ENCODE measurements at regions not wholly inside any gene's neighbourhood (a gene's known extent, or its start where the extent isn't known, plus 50 kb on each side); places are given as distances from the start of the nearest gene placed in this dataset.

GRCh38 chr3:159447841-159448240 is 540.8 kb upstream of the IL12A start:
- H3K9ac ChIP-seq (ENCODE audit: low read length), result no peak overlapping the region

GRCh38 chr3:159448902-159449301 is 539.7 kb upstream of the IL12A start:
- Histone ChIP-seq H3K4me3 (ENCODE audit: low read length) (no peak overlapping the region), H3K36me3 (ENCODE audit: control insufficient read depth, insufficient read depth, low read length, severe bottlenecking) (no peaks in the 10 kb centered on the region), H3K4me1 (ENCODE audit: control insufficient read depth, insufficient read depth, low read length) (peaks cover 6% of the 10 kb centered on the region), H3K9me3 (ENCODE audit: control insufficient read depth, low read length) (no peaks in the 10 kb centered on the region), H3K27me3 (replicated peaks; ENCODE audit: control insufficient read depth, insufficient read depth, low read length) (no peaks in the 10 kb centered on the region), H3K9ac (ENCODE audit: low read length) (no peak overlapping the region)
- DNase-seq (ENCODE audit: low read depth), result no peak

More at GRCh38 chr3:159447841-159448240, 540.8 kb upstream of the IL12A start:
- no peaks in the 10 kb centered on the region for H3K36me3 ChIP-seq (ENCODE audit: control insufficient read depth, insufficient read depth, low read length, severe bottlenecking)
- H3K4me1 ChIP-seq (ENCODE audit: control insufficient read depth, insufficient read depth, low read length), result peaks cover 6% of the 10 kb centered on the region
- DNase-seq (ENCODE audit: low read depth), result no peak
- H3K9me3 ChIP-seq (ENCODE audit: control insufficient read depth, low read length), result no peaks in the 10 kb centered on the region
- no peaks in the 10 kb centered on the region for H3K27me3 ChIP-seq (replicated peaks; ENCODE audit: control insufficient read depth, insufficient read depth, low read length)
- H3K4me3 ChIP-seq (ENCODE audit: low read length), result no peak overlapping the region

GRCh38 chr3:159451067-159451466 is 537.6 kb upstream of the IL12A start:
- no peaks in the 10 kb centered on the region for H3K9me3 ChIP-seq (ENCODE audit: control insufficient read depth, low read length)
- DNase-seq (ENCODE audit: low read depth), result no peak
- no peak overlapping the region for H3K9ac ChIP-seq (ENCODE audit: low read length)
- H3K4me1 ChIP-seq (ENCODE audit: control insufficient read depth, insufficient read depth, low read length), result peaks cover 6% of the 10 kb centered on the region
- no peak overlapping the region for H3K4me3 ChIP-seq (ENCODE audit: low read length)
- H3K36me3 ChIP-seq (ENCODE audit: control insufficient read depth, insufficient read depth, low read length, severe bottlenecking), result no peaks in the 10 kb centered on the region
- no peaks in the 10 kb centered on the region for H3K27me3 ChIP-seq (replicated peaks; ENCODE audit: control insufficient read depth, insufficient read depth, low read length)

DNA sequence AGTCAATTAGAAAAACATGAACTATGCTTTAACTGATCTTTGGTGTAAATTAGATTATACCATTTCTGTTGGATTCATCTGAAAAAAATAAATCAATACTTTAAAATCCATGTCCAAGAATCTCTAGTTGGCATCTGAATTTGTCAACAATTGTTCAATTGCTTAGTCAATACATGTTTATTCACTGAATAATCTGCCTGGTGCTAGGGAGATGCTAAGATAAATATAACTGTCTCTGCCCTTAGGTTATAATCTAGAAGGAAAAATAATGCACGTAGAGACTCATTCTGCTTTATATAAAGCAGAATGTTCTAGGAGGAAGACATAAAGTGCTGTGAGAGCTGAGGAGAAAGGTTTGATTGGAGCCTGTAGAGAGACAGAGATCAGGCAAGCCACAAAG is 537.2 kb upstream of the IL12A start:
- H3K4me1 ChIP-seq (ENCODE audit: control insufficient read depth, insufficient read depth, low read length), result peaks cover 6% of the 10 kb centered on the region
- DNase-seq (ENCODE audit: low read depth), result peak; percentile 2
- H3K36me3 ChIP-seq (ENCODE audit: control insufficient read depth, insufficient read depth, low read length, severe bottlenecking), result no peaks in the 10 kb centered on the region
- no peak overlapping the region for H3K9ac ChIP-seq (ENCODE audit: low read length)
- no peaks in the 10 kb centered on the region for H3K9me3 ChIP-seq (ENCODE audit: control insufficient read depth, low read length)
- H3K4me3 ChIP-seq (ENCODE audit: low read length), result no peak overlapping the region
- H3K27me3 ChIP-seq (replicated peaks; ENCODE audit: control insufficient read depth, insufficient read depth, low read length), result no peaks in the 10 kb centered on the region

GRCh38 chr3:159453036-159453435 is 535.6 kb upstream of the IL12A start:
- no peak overlapping the region for H3K9ac ChIP-seq (ENCODE audit: low read length)
- peaks cover 14% of the 10 kb centered on the region for H3K4me1 ChIP-seq (ENCODE audit: control insufficient read depth, insufficient read depth, low read length)
- no peaks in the 10 kb centered on the region for H3K9me3 ChIP-seq (ENCODE audit: control insufficient read depth, low read length)
- H3K36me3 ChIP-seq (ENCODE audit: control insufficient read depth, insufficient read depth, low read length, severe bottlenecking), result no peaks in the 10 kb centered on the region
- no peaks in the 10 kb centered on the region for H3K27me3 ChIP-seq (replicated peaks; ENCODE audit: control insufficient read depth, insufficient read depth, low read length)
- H3K4me3 ChIP-seq (ENCODE audit: low read length), result no peak overlapping the region
- DNase-seq (ENCODE audit: low read depth), result no peak

- H3K4me3 ChIP-seq (ENCODE audit: low read length), result no peak overlapping the region
- peaks cover 23% of the 10 kb centered on the region for H3K4me1 ChIP-seq (ENCODE audit: control insufficient read depth, insufficient read depth, low read length)
- no peak for DNase-seq (ENCODE audit: low read depth)
- H3K9me3 ChIP-seq (ENCODE audit: control insufficient read depth, low read length), result no peaks in the 10 kb centered on the region
- H3K27me3 ChIP-seq (replicated peaks; ENCODE audit: control insufficient read depth, insufficient read depth, low read length), result no peaks in the 10 kb centered on the region
- no peaks in the 10 kb centered on the region for H3K36me3 ChIP-seq (ENCODE audit: control insufficient read depth, insufficient read depth, low read length, severe bottlenecking)
- H3K9ac ChIP-seq (ENCODE audit: low read length), result no peak overlapping the region
Measured at GRCh38 chr3:159453945-159454344, 534.7 kb upstream of the IL12A start.

- Histone ChIP-seq H3K4me3 (ENCODE audit: low read length) (no peak overlapping the region), H3K36me3 (ENCODE audit: control insufficient read depth, insufficient read depth, low read length, severe bottlenecking) (no peaks in the 10 kb centered on the region), H3K9me3 (ENCODE audit: control insufficient read depth, low read length) (no peaks in the 10 kb centered on the region), H3K4me1 (ENCODE audit: control insufficient read depth, insufficient read depth, low read length) (peaks cover 25% of the 10 kb centered on the region), H3K9ac (ENCODE audit: low read length) (no peak overlapping the region), H3K27me3 (replicated peaks; ENCODE audit: control insufficient read depth, insufficient read depth, low read length) (no peaks in the 10 kb centered on the region)
- no peak for DNase-seq (ENCODE audit: low read depth)
Measured at GRCh38 chr3:159455741-159456181, 532.9 kb upstream of the IL12A start.

GRCh38 chr3:159458010-159458409 is 530.6 kb upstream of the IL12A start:
- no peak overlapping the region for H3K9ac ChIP-seq (ENCODE audit: low read length)
- no peaks in the 10 kb centered on the region for H3K9me3 ChIP-seq (ENCODE audit: control insufficient read depth, low read length)
- H3K36me3 ChIP-seq (ENCODE audit: control insufficient read depth, insufficient read depth, low read length, severe bottlenecking), result no peaks in the 10 kb centered on the region
- peak; percentile 74 for DNase-seq (ENCODE audit: low read depth)
- H3K27me3 ChIP-seq (replicated peaks; ENCODE audit: control insufficient read depth, insufficient read depth, low read length), result no peaks in the 10 kb centered on the region
- H3K4me3 ChIP-seq (ENCODE audit: low read length), result peak overlapping the region; percentile 41
- H3K4me1 ChIP-seq (ENCODE audit: control insufficient read depth, insufficient read depth, low read length), result peaks cover 19% of the 10 kb centered on the region

GRCh38 chr3:159458982-159459381 is 529.7 kb upstream of the IL12A start:
- no peaks in the 10 kb centered on the region for H3K9me3 ChIP-seq (ENCODE audit: control insufficient read depth, low read length)
- no peaks in the 10 kb centered on the region for H3K27me3 ChIP-seq (replicated peaks; ENCODE audit: control insufficient read depth, insufficient read depth, low read length)
- H3K36me3 ChIP-seq (ENCODE audit: control insufficient read depth, insufficient read depth, low read length, severe bottlenecking), result no peaks in the 10 kb centered on the region
- no peak overlapping the region for H3K9ac ChIP-seq (ENCODE audit: low read length)
- no peak for DNase-seq (ENCODE audit: low read depth)
- peaks cover 19% of the 10 kb centered on the region for H3K4me1 ChIP-seq (ENCODE audit: control insufficient read depth, insufficient read depth, low read length)
- H3K4me3 ChIP-seq (ENCODE audit: low read length), result no peak overlapping the region

GRCh38 chr3:159472611-159473010 is 516.0 kb upstream of the IL12A start:
- Histone ChIP-seq H3K27me3 (replicated peaks; ENCODE audit: control insufficient read depth, insufficient read depth, low read length) (no peaks in the 10 kb centered on the region), H3K4me3 (ENCODE audit: low read length) (no peak overlapping the region), H3K4me1 (ENCODE audit: control insufficient read depth, insufficient read depth, low read length) (no peaks in the 10 kb centered on the region), H3K9ac (ENCODE audit: low read length) (no peak overlapping the region), H3K9me3 (ENCODE audit: control insufficient read depth, low read length) (no peaks in the 10 kb centered on the region), H3K36me3 (ENCODE audit: control insufficient read depth, insufficient read depth, low read length, severe bottlenecking) (no peaks in the 10 kb centered on the region)
- DNase-seq (ENCODE audit: low read depth), result no peak

DNA sequence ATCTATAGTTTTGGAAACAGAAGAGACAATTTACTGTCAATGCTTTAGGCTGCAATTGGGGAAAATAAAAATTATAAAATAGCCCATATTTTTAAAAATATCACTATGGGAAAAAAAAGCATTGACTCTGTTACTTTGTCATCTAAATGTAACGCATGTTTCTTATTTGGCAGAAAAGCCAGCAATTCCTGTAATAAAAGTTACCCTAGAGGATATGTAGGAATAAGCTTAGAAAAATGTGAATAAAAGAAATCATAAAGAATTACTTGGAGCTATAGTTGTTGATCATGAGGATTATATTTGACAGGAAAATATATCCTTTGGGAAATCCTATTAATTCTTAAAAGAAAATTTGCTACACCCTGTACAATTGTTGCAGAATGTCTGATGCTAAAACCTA is 515.4 kb upstream of the IL12A start:
- Histone ChIP-seq H3K9ac (ENCODE audit: low read length) (no peak overlapping the region), H3K9me3 (ENCODE audit: control insufficient read depth, low read length) (peaks cover 2% of the 10 kb centered on the region), H3K27me3 (replicated peaks; ENCODE audit: control insufficient read depth, insufficient read depth, low read length) (no peaks in the 10 kb centered on the region), H3K36me3 (ENCODE audit: control insufficient read depth, insufficient read depth, low read length, severe bottlenecking) (no peaks in the 10 kb centered on the region), H3K4me1 (ENCODE audit: control insufficient read depth, insufficient read depth, low read length) (no peaks in the 10 kb centered on the region), H3K4me3 (ENCODE audit: low read length) (no peak overlapping the region)
- DNase-seq (ENCODE audit: low read depth), result no peak

GRCh38 chr3:159480046-159480445 is 508.6 kb upstream of the IL12A start:
- Histone ChIP-seq H3K27me3 (replicated peaks; ENCODE audit: control insufficient read depth, insufficient read depth, low read length) (peaks cover 4% of the 10 kb centered on the region), H3K9ac (ENCODE audit: low read length) (no peak overlapping the region), H3K36me3 (ENCODE audit: control insufficient read depth, insufficient read depth, low read length, severe bottlenecking) (no peaks in the 10 kb centered on the region), H3K4me3 (ENCODE audit: low read length) (no peak overlapping the region), H3K9me3 (ENCODE audit: control insufficient read depth, low read length) (peaks cover 13% of the 10 kb centered on the region), H3K4me1 (ENCODE audit: control insufficient read depth, insufficient read depth, low read length) (no peaks in the 10 kb centered on the region)
- no peak for DNase-seq (ENCODE audit: low read depth)

Data from adipocyte (in vitro differentiated cells).